IMR-90 (cell line): ENCODE measurements at regions not wholly inside any gene's neighbourhood (a gene's known extent, or its start where the extent isn't known, plus 50 kb on each side); places are given as distances from the start of the nearest gene placed in this dataset.

ENCODE experiments used
- ATAC-seq: fragments of 200-7000 bp; cut with Tn5 transposase; 2 replicates; pipeline ENCODE4 v1.9.1; 2020; ENCODE audit warnings: low read depth, mild to moderate bottlenecking, moderate library complexity
- BruUV-seq: library from RNA; stranded (reverse); fragments of 400-500 nt; replicated peaks from 2 replicates; lab custom pipeline; 2021; lab: Mats Ljungman, UMichigan
- CTCF ChIA-PET: fragments of 300-600 bp; formaldehyde crosslinking; extraction: SDS; loops from one replicate; lab custom pipeline; 2021; ENCODE audit warnings: antibody characterized with exemption; lab: Yijun Ruan, JAX
- POLR2A ChIA-PET: fragments of 300-600 bp; sonication (Branson Sonifier 250); formaldehyde crosslinking; loops from one replicate; lab custom pipeline; 2022; ENCODE audit warnings: antibody characterized with exemption; ENCODE audit not compliant: unreplicated experiment; lab: Charles Lee
- DNase-seq: peaks from one replicate; pipeline ENCODE4 v3.0.0; 2013
- H2AFZ ChIP-seq: replicated peaks from 2 replicates; pipeline ENCODE3; 2013; ENCODE audit warnings: low read length, mild to moderate bottlenecking; ENCODE audit not compliant: poor library complexity
- H2AK5ac ChIP-seq: 2 replicates; pipeline ENCODE4 v1.6.1; 2013; ENCODE audit warnings: low read depth, low read length, inconsistent platforms
- H2AK9ac ChIP-seq: replicated peaks from 2 replicates; pipeline ENCODE3; 2013; ENCODE audit warnings: mild to moderate bottlenecking, low read depth, low read length, moderate library complexity; ENCODE audit not compliant: poor library complexity
- H2BK120ac ChIP-seq: 2 replicates; pipeline ENCODE4 v1.6.1; 2013; ENCODE audit warnings: low read depth, low read length, inconsistent platforms
- H2BK15ac ChIP-seq: 3 replicates; pipeline ENCODE4 v1.6.1; 2013; ENCODE audit warnings: low read depth, low read length, inconsistent platforms
- H2BK20ac ChIP-seq: 2 replicates; pipeline ENCODE4 v1.6.1; 2013; ENCODE audit warnings: low read depth, mild to moderate bottlenecking, inconsistent platforms, low read length, moderate library complexity
- H2BK5ac ChIP-seq: 2 replicates; pipeline ENCODE4 v1.6.1; 2013; ENCODE audit warnings: mild to moderate bottlenecking, low read depth, low read length, inconsistent platforms; ENCODE audit not compliant: poor library complexity, severe bottlenecking
- H3K14ac ChIP-seq: replicated peaks from 2 replicates; pipeline ENCODE4 v1.6.1; 2013; ENCODE audit warnings: low read depth, low read length, inconsistent platforms
- H3K18ac ChIP-seq: 2 replicates; pipeline ENCODE4 v1.6.1; 2013; ENCODE audit warnings: low read depth, low read length, control low read depth
- H3K23ac ChIP-seq: 2 replicates; pipeline ENCODE4 v1.6.1; 2013; ENCODE audit warnings: low read depth, low read length, inconsistent platforms
- H3K27ac ChIP-seq: 2 replicates; pipeline ENCODE4 v1.5.1; 2013; ENCODE audit warnings: mild to moderate bottlenecking, control low read depth, low read length; ENCODE audit not compliant: insufficient read depth
- H3K27me3 ChIP-seq: 2 replicates; pipeline ENCODE4 v1.6.1; 2013; ENCODE audit warnings: low read length; ENCODE audit not compliant: control insufficient read depth, insufficient read depth
- H3K36me3 ChIP-seq: 2 replicates; pipeline ENCODE4 v1.6.1; 2013; ENCODE audit warnings: low read length, mixed read lengths; ENCODE audit not compliant: control insufficient read depth, insufficient read depth
- H3K4ac ChIP-seq: 2 replicates; pipeline ENCODE4 v1.6.1; 2013; ENCODE audit warnings: low read depth, low read length, inconsistent platforms
- H3K4me1 ChIP-seq: 2 replicates; pipeline ENCODE4 v1.6.1; 2013; ENCODE audit warnings: low read length, mixed read lengths; ENCODE audit not compliant: control insufficient read depth, insufficient read depth
- H3K4me2 ChIP-seq: 2 replicates; pipeline ENCODE4 v1.6.1; 2013; ENCODE audit warnings: low read depth, mild to moderate bottlenecking, control low read depth, low read length, moderate library complexity
- H3K4me3 ChIP-seq: 2 replicates; pipeline ENCODE4 v1.5.1; 2013; ENCODE audit warnings: low read depth, mild to moderate bottlenecking, control low read depth, low read length, moderate library complexity; ENCODE audit not compliant: insufficient read depth
- H3K56ac ChIP-seq: 2 replicates; pipeline ENCODE4 v1.6.1; 2013; ENCODE audit warnings: low read length, inconsistent platforms; ENCODE audit not compliant: insufficient read depth; ENCODE audit errors: extremely low read depth
- H3K79me1 ChIP-seq, 2 experiments: 2 replicates each; pipeline ENCODE4 v1.6.1; 2013; ENCODE audit warnings: low read length in 2 of 2, inconsistent platforms in 1 of 2, low read depth in 1 of 2
- H3K9ac ChIP-seq: 2 replicates; pipeline ENCODE4 v1.6.1; 2013; ENCODE audit warnings: low read depth, low read length, control low read depth
- H3K9me1 ChIP-seq: 2 replicates; pipeline ENCODE4 v1.6.1; 2013; ENCODE audit warnings: low read length, inconsistent platforms; ENCODE audit not compliant: insufficient read depth
- H3K9me3 ChIP-seq: 2 replicates; pipeline ENCODE4 v1.6.1; 2013; ENCODE audit warnings: low read length; ENCODE audit not compliant: control insufficient read depth, insufficient read depth
- H4K20me1 ChIP-seq: 2 replicates; pipeline ENCODE4 v1.6.1; 2013; ENCODE audit warnings: low read length, inconsistent platforms; ENCODE audit not compliant: insufficient read depth
- H4K5ac ChIP-seq: 2 replicates; pipeline ENCODE4 v1.6.1; 2013; ENCODE audit warnings: mild to moderate bottlenecking, low read depth, low read length, control low read depth
- H4K8ac ChIP-seq, 2 experiments: 2 replicates each; pipeline ENCODE4 v1.6.1; 2013; ENCODE audit warnings: low read depth in 2 of 2, low read length in 2 of 2, control low read depth in 1 of 2, inconsistent platforms in 1 of 2
- H4K91ac ChIP-seq: 2 replicates; pipeline ENCODE4 v1.6.1; 2013; ENCODE audit warnings: low read depth, low read length, inconsistent platforms; ENCODE audit not compliant: insufficient read depth
- BHLHE40 ChIP-seq: fragments of 150-350 bp; IDR thresholded peaks from 2 replicates; pipeline ENCODE4 v1.6.1; 2016; ENCODE audit warnings: mild to moderate bottlenecking, low read depth, low read length
- CEBPB ChIP-seq: IDR thresholded peaks from 2 replicates; pipeline ENCODE4 v1.6.1; 2012; ENCODE audit warnings: low read depth, low read length, improper control_type of control experiment
- CHD1 ChIP-seq: IDR thresholded peaks from 2 replicates; pipeline ENCODE4 v1.6.1; 2012; ENCODE audit warnings: low read depth, low read length, improper control_type of control experiment
- FOS ChIP-seq: fragments of 150-350 bp; IDR thresholded peaks from 2 replicates; pipeline ENCODE4 v1.6.1; 2016; ENCODE audit warnings: low read depth, low read length
- MAFK ChIP-seq: IDR thresholded peaks from 2 replicates; pipeline ENCODE4 v1.6.1; 2012; ENCODE audit warnings: low read depth, low read length, improper control_type of control experiment
- MAZ ChIP-seq: IDR thresholded peaks from 2 replicates; pipeline ENCODE4 v1.6.1; 2012; ENCODE audit warnings: low read depth, mild to moderate bottlenecking, low read length, improper control_type of control experiment, moderate library complexity, borderline replicate concordance
- MXI1 ChIP-seq: IDR thresholded peaks from 2 replicates; pipeline ENCODE4 v1.6.1; 2012; ENCODE audit warnings: low read depth, mild to moderate bottlenecking, low read length, moderate library complexity, borderline replicate concordance
- NFE2L2 ChIP-seq: fragments of 150-350 bp; IDR thresholded peaks from 2 replicates; pipeline ENCODE4 v1.6.1; 2016; ENCODE audit warnings: low read depth, mild to moderate bottlenecking, low read length
- POLR2A ChIP-seq: IDR thresholded peaks from 2 replicates; pipeline ENCODE4 v1.6.1; 2012; ENCODE audit warnings: mild to moderate bottlenecking, low read depth, low read length
- RAD21 ChIP-seq: IDR thresholded peaks from 2 replicates; pipeline ENCODE4 v1.6.1; 2012; ENCODE audit warnings: low read length, improper control_type of control experiment
- RCOR1 ChIP-seq: IDR thresholded peaks from 2 replicates; pipeline ENCODE4 v1.6.1; 2012; ENCODE audit warnings: mild to moderate bottlenecking, low read length, improper control_type of control experiment; ENCODE audit not compliant: insufficient replicate concordance
- RFX5 ChIP-seq: IDR thresholded peaks from 2 replicates; pipeline ENCODE4 v1.8.0; 2012; ENCODE audit warnings: low read depth, mild to moderate bottlenecking, low read length, moderate library complexity
- SMC3 ChIP-seq: fragments of 150-350 bp; IDR thresholded peaks from 2 replicates; pipeline ENCODE4 v1.6.1; 2016; ENCODE audit warnings: low read depth, mild to moderate bottlenecking, antibody characterized with exemption, low read length, moderate library complexity
- USF2 ChIP-seq: fragments of 150-350 bp; IDR thresholded peaks from 2 replicates; pipeline ENCODE4 v1.6.1; 2017; ENCODE audit warnings: mild to moderate bottlenecking, antibody characterized with exemption, low read length, low read depth
- whole genome bisulfite sequencing, 2 experiments: methylation state at CpG; one replicate each; pipeline versions ENCODE4 v1.1.5 to v1.1.7; 2013; ENCODE audit warnings: missing lambda C conversion rate in 2 of 2; ENCODE audit not compliant: insufficient read length in 1 of 2; ENCODE audit errors: extremely low coverage in 2 of 2; 5-methylcytosine and 5-hydroxymethylcytosine counted together
- dilution Hi-C: fragments of 300-500 bp; cut with HindIII; formaldehyde crosslinking; loops from one replicate; pipeline ENCODE4 v1.14.3; 2018; ENCODE audit warnings: low sequenced_read_pairs; ENCODE audit not compliant: unreplicated experiment
- in situ Hi-C: fragments of 300-500 bp; cut with MboI; formaldehyde crosslinking; loops from 3 replicates; pipeline ENCODE4 v1.14.3; 2019; ENCODE audit warnings: low sequenced_read_pairs, inconsistent platforms, mixed read lengths
- intact Hi-C: fragments of 100-400 bp; cut with micrococcal nuclease; formaldehyde crosslinking; loops from 2 replicates; pipeline ENCODE4 v1.10.0; 2022
- TF ChIP-seq, protein P1 (sequence below): fragments of 150-350 bp; IDR thresholded peaks from 2 replicates; pipeline ENCODE4 v1.6.1; 2016; ENCODE audit warnings: low read depth, mild to moderate bottlenecking, low read length, moderate library complexity, borderline replicate concordance
- TF ChIP-seq, protein P2 (sequence below): conservative IDR thresholded peaks from 2 replicates; pipeline ENCODE4 v1.5.1; 2012; ENCODE audit warnings: mild to moderate bottlenecking, low read depth, low read length, improper control_type of control experiment

DNA sequence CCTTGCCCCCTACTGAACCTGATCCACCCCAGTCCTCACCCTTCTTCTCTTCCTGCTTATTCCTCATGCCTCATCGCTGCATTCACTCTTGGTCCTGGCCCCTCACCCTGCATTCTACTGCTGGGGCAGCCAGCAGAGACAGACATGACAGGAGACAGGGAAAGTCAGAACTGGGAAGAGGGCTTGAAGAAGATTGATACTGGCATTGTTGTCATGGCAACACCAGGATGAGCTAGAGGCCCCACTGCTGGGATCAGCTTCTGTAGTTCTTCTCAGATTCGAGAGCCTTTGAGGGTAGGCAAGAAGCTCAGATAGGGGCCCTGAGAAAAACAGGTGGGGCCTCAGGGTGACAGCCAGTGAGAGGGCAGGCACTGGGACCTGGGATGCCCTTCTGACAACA lies 264.3 kb downstream of the MIAT start:
- no peaks in the 10 kb centered on the region for H3K79me1 ChIP-seq
- H3K4ac ChIP-seq: no peak overlapping the region
- no peak overlapping the region for H4K8ac ChIP-seq
- CTCF ChIA-PET: no interaction called here
- H3K4me1 ChIP-seq: no peaks in the 10 kb centered on the region
- H3K36me3 ChIP-seq: no peaks in the 10 kb centered on the region
- in situ Hi-C loops (no loop called here), dilution Hi-C loops (no loop called here), intact Hi-C loops (no loop called here)
- no peak overlapping the region for H3K18ac ChIP-seq
- peaks cover 13% of the 10 kb centered on the region for H3K27me3 ChIP-seq
- H3K9me1 ChIP-seq: no peaks in the 10 kb centered on the region
- no peak overlapping the region for H2AFZ ChIP-seq
- no peak overlapping the region for H2BK120ac ChIP-seq
- ATAC-seq (no peak), DNase-seq (no peak)
- no peak overlapping the region for H3K56ac ChIP-seq
- no peak overlapping the region for H2BK5ac ChIP-seq
- H3K27ac ChIP-seq: no peak overlapping the region
- no peak overlapping the region for H2AK5ac ChIP-seq
- TF ChIP-seq POLR2A (no peak), USF2 (no peak), MAZ (no peak), RAD21 (no peak), FOS (no peak), NFE2L2 (no peak), RFX5 (no peak), SMC3 (no peak), CEBPB (no peak), RCOR1 (no peak), BHLHE40 (no peak), CHD1 (no peak), MXI1 (no peak), MAFK (no peak)
- TF ChIP-seq, protein P1, sequence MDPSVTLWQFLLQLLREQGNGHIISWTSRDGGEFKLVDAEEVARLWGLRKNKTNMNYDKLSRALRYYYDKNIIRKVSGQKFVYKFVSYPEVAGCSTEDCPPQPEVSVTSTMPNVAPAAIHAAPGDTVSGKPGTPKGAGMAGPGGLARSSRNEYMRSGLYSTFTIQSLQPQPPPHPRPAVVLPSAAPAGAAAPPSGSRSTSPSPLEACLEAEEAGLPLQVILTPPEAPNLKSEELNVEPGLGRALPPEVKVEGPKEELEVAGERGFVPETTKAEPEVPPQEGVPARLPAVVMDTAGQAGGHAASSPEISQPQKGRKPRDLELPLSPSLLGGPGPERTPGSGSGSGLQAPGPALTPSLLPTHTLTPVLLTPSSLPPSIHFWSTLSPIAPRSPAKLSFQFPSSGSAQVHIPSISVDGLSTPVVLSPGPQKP: no peak
- TF ChIP-seq, protein P2, sequence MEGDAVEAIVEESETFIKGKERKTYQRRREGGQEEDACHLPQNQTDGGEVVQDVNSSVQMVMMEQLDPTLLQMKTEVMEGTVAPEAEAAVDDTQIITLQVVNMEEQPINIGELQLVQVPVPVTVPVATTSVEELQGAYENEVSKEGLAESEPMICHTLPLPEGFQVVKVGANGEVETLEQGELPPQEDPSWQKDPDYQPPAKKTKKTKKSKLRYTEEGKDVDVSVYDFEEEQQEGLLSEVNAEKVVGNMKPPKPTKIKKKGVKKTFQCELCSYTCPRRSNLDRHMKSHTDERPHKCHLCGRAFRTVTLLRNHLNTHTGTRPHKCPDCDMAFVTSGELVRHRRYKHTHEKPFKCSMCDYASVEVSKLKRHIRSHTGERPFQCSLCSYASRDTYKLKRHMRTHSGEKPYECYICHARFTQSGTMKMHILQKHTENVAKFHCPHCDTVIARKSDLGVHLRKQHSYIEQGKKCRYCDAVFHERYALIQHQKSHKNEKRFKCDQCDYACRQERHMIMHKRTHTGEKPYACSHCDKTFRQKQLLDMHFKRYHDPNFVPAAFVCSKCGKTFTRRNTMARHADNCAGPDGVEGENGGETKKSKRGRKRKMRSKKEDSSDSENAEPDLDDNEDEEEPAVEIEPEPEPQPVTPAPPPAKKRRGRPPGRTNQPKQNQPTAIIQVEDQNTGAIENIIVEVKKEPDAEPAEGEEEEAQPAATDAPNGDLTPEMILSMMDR: no peak
- no peak overlapping the region for H3K9ac ChIP-seq
- no peak overlapping the region for H4K91ac ChIP-seq
- H3K4me2 ChIP-seq: no peak overlapping the region
- H4K20me1 ChIP-seq: no peaks in the 10 kb centered on the region
- no peak overlapping the region for H3K4me3 ChIP-seq
- no peak overlapping the region for H2BK20ac ChIP-seq
- POLR2A ChIA-PET: no interaction called here
- no peak overlapping the region for H3K23ac ChIP-seq
- no CpG with 5 or more reads among the region's 2 CpGs for WGBS, 2 experiments
- H3K9me3 ChIP-seq: no peaks in the 10 kb centered on the region
- H2BK15ac ChIP-seq: no peak overlapping the region
- no peak overlapping the region for H3K14ac ChIP-seq
- no peak overlapping the region for H2AK9ac ChIP-seq
- H4K5ac ChIP-seq: no peak overlapping the region
- BruUV-seq: no TSS peak
